ENCODE measurements at regions not wholly inside any gene's neighbourhood (a gene's known extent, or its start where the extent isn't known, plus 50 kb on each side); places are given as distances from the start of the nearest gene placed in this dataset.

DNA sequence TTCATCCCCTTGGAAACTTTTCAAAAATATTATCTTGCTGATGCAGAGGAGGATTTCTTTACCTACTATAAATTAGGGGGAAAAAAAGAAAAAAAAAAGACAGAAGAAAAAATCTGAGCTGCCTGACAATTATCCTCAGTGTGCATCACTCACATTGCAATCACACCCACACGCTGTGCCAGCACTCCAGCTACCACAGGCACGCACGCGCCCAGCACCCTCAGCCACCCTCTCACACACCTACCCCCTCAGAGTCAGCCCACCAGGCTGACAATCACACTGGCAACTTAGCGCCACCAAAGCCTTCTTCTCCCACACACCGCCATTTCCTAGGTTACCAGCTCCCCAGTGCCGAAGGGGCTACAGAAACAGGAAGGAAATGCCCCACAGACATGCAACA lies 236.1 kb downstream of the KCNA4 start:
- Histone ChIP-seq H3K36me3 (no peaks in the 10 kb centered on the region), H3K9me3 (no peaks in the 10 kb centered on the region), H3K27me3 (no peaks in the 10 kb centered on the region), H3K4me1 (no peaks in the 10 kb centered on the region), H3K4me3 (no peak overlapping the region), H3K27ac (no peak overlapping the region)
- no peak for TF ChIP-seq CTCF (IDR thresholded peaks at IDR 0.05)
- no peak for ATAC-seq
- peak in 1 of 4 donors; percentile 28 for DNase-seq
- intact Hi-C loops (cut with DNase I): no loop called here

DNA sequence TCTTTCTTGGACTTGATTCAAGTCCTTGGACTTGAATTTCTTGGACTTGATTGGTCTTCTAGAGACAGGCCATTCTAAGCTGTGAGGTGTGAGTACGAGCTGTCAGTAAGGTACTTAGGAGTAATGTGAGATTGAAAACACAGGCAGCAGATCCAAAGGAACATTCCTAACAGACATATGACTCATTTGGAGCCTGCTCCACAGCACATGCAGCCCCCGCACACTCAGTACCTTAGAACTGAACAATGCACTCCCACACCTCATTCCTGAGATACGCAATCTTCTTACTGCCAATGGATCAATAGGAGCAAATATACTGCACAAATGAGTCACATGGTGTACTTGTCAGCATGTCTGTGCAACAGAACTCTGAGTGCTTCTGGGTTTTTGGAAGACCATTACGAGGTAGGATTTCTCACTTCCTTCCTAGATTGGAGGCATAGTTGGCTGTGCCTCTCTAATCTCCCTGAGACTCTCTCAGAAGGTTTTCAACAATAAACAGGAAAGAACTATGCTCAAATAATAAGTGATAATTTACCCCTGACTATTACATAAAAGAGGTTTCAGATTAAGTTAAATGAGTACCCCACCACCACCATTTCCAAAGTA lies 243.1 kb downstream of the KCNA4 start:
- TF ChIP-seq CTCF (IDR thresholded peaks at IDR 0.05): no peak
- H3K36me3 ChIP-seq: no peaks in the 10 kb centered on the region
- intact Hi-C loops (cut with DNase I): no loop called here
- H3K27me3 ChIP-seq: no peaks in the 10 kb centered on the region
- H3K4me3 ChIP-seq: no peak overlapping the region
- no peak overlapping the region for H3K27ac ChIP-seq
- no peaks in the 10 kb centered on the region for H3K9me3 ChIP-seq
- H3K4me1 ChIP-seq: no peaks in the 10 kb centered on the region
- DNase-seq (no peak), ATAC-seq (no peak)

DNA sequence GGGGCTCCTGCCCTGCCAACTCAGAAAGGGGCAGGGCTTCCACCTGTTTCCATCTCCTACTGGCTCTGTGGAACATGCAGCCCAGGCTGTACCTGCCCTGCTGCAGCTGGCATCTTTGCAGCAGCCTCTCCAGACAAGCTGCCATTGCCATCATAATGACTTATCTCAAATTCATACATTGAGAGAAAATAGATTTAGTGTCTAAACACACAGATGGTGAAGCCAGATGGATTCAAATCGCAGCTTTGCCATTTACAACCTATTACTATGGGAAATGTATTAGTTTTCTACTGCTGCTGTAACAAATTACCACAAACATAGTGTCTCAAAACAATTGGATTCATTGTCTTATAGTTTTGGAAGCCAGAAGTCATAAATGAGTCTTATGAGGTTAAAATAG lies 260.0 kb downstream of the KCNA4 start:
- peaks cover 0 to 16% of the 10 kb centered on the region in 2 donors for H3K9me3 ChIP-seq
- intact Hi-C loops (cut with DNase I): no loop called here
- no peak for ATAC-seq

DNA sequence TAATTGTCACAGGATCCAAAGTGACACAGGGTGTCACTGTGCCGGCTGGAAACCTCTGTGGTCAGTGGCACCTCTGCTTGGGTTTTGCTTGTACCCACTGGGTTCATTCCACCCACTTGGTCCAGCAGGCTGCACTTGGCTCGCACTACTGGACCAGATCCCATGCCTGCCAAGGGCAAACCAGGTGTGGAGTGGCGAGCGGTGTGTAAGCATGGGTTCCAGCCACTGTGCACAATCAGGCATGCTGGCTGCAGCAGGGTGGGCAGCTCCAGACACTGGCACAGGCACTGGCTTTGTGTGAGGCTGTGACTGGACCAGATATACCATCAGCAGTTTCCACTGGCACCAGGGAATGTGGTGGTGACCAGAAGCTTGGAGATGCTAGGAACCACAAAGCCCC lies 261.4 kb downstream of the KCNA4 start:
- ATAC-seq (no peak), DNase-seq (no peak)
- TF ChIP-seq CTCF (IDR thresholded peaks at IDR 0.05): no peak
- H3K27ac ChIP-seq: no peak overlapping the region
- H3K27me3 ChIP-seq: no peaks in the 10 kb centered on the region
- no peaks in the 10 kb centered on the region for H3K36me3 ChIP-seq
- no peak overlapping the region for H3K4me3 ChIP-seq
- intact Hi-C loops (cut with DNase I): no loop called here
- peaks cover 0 to 16% of the 10 kb centered on the region in 2 donors for H3K9me3 ChIP-seq
- H3K4me1 ChIP-seq: no peaks in the 10 kb centered on the region

More for the DNA sequence above, 260.0 kb downstream of the KCNA4 start:
- Histone ChIP-seq H3K27ac (no peak overlapping the region), H3K4me1 (no peaks in the 10 kb centered on the region), H3K36me3 (no peaks in the 10 kb centered on the region), H3K4me3 (no peak overlapping the region), H3K27me3 (no peaks in the 10 kb centered on the region)
- no peak for TF ChIP-seq CTCF (IDR thresholded peaks at IDR 0.05)
- no peak for DNase-seq

- no peak for TF ChIP-seq CTCF (IDR thresholded peaks at IDR 0.05)
- H3K4me1 ChIP-seq: no peaks in the 10 kb centered on the region
- ATAC-seq: no peak
- peaks cover 0 to 6% of the 10 kb centered on the region in 2 donors for H3K9me3 ChIP-seq
- no peaks in the 10 kb centered on the region for H3K27me3 ChIP-seq
- intact Hi-C loops (cut with DNase I): no loop called here
- no peak overlapping the region for H3K27ac ChIP-seq
- no peak overlapping the region for H3K4me3 ChIP-seq
- H3K36me3 ChIP-seq: no peaks in the 10 kb centered on the region
- DNase-seq: no peak
Observed at GRCh38 chr11:29751618-29752017, 265.2 kb downstream of the KCNA4 start.

Data from left lung (tissue), 4 donors.